ENCODE measurements at regions not wholly inside any gene's neighbourhood (a gene's known extent, or its start where the extent isn't known, plus 50 kb on each side); places are given as distances from the start of the nearest gene placed in this dataset.

GRCh38 chr20:40941133-40941610 is 87.5 kb upstream of the TOP1 start:
- TF ChIP-seq, protein P1, sequence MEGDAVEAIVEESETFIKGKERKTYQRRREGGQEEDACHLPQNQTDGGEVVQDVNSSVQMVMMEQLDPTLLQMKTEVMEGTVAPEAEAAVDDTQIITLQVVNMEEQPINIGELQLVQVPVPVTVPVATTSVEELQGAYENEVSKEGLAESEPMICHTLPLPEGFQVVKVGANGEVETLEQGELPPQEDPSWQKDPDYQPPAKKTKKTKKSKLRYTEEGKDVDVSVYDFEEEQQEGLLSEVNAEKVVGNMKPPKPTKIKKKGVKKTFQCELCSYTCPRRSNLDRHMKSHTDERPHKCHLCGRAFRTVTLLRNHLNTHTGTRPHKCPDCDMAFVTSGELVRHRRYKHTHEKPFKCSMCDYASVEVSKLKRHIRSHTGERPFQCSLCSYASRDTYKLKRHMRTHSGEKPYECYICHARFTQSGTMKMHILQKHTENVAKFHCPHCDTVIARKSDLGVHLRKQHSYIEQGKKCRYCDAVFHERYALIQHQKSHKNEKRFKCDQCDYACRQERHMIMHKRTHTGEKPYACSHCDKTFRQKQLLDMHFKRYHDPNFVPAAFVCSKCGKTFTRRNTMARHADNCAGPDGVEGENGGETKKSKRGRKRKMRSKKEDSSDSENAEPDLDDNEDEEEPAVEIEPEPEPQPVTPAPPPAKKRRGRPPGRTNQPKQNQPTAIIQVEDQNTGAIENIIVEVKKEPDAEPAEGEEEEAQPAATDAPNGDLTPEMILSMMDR (IDR thresholded peaks at IDR 0.05; ENCODE audit: poor library complexity): no peak
- no peak for TF ChIP-seq EZH2phosphoT487 (IDR thresholded peaks at IDR 0.05; ENCODE audit: low read depth, severe bottlenecking, unreplicated experiment)
- TF ChIP-seq EZH2 (IDR thresholded peaks at IDR 0.05; ENCODE audit: borderline replicate concordance): no peak

All from hepatocyte (in vitro differentiated cells).